Motor neuron (in vitro differentiated cells): ENCODE measurements at regions not wholly inside any gene's neighbourhood (a gene's known extent, or its start where the extent isn't known, plus 50 kb on each side); places are given as distances from the start of the nearest gene placed in this dataset.

ENCODE experiments used
- ATAC-seq, 8 experiments: fragments of 200-7000 bp; cut with Tn5 transposase; replicated peaks in 6 of 8; 2 replicates each; pipeline ENCODE4 v1.8.0; 2021; ENCODE audit warnings: mild to moderate bottlenecking in 8 of 8, moderate library complexity in 8 of 8
- H3K27ac ChIP-seq, 2 donors: fragments of 250-450 bp; sonication (Bioruptor Pico); 2 replicates each; pipeline ENCODE4 v1.9.0; 2021; ENCODE audit warnings: antibody characterized with exemption in 2 of 2, mild to moderate bottlenecking in 2 of 2, moderate library complexity in 1 of 2
- H3K4me1 ChIP-seq, 2 donors: fragments of 250-450 bp; sonication (Bioruptor Pico); replicated peaks in 1 of 2; 2 replicates each; pipeline ENCODE4 v1.6.1; 2021; ENCODE audit warnings: antibody characterized with exemption in 2 of 2, mild to moderate bottlenecking in 2 of 2, moderate library complexity in 1 of 2
- H3K4me3 ChIP-seq, 5 donors: fragments of 250-450 bp; sonication (Bioruptor Pico); 2 replicates each; pipeline ENCODE4 v1.9.0; 2021; ENCODE audit warnings: antibody characterized with exemption in 5 of 5, mild to moderate bottlenecking in 5 of 5, moderate library complexity in 4 of 5
- WGBS, 10 experiments: fragments of 450-650 bp; shearing (Covaris generic); methylation state at CpG; one replicate each; pipeline ENCODE4 v1.0.0; 2022; 5-methylcytosine and 5-hydroxymethylcytosine counted together
- in situ Hi-C, 9 experiments: fragments of 400-800 bp; cut with MboI; loops; one replicate each; pipeline ENCODE4 v1.15.0; 2021; ENCODE audit warnings: low sequenced_read_pairs in 9 of 9, low pct_unique_long_range_greater_than_20kb in 2 of 9; ENCODE audit not compliant: unreplicated experiment in 9 of 9

DNA sequence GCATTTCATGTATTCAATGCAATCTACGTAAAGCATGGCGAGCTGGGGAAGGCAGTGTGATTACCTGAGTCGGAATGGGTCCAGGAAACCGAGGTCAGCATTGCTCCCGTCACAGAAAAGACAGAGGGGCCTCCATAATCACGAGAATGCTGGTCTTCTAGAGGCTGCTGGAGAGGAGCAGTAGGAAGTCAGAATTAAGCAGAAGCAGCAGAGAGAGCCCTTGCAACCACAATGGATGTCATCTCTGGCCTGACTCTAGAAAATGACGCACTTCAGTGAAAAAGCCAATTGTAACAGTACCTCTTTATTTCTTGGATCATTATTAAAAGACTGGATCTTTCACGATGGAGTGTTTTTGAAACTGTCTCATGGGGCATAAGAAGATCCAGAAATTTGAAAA lies 69.5 kb upstream of the FOXN3 start:
- Histone ChIP-seq H3K27ac (no peak overlapping the region), H3K4me1 (peaks cover 15 to 19% of the 10 kb centered on the region in 2 donors), H3K4me3 (no peak overlapping the region)
- WGBS, 10 experiments: 75 to 100% (median 89%) methylated on average over 1 to 8 of the region's 8 CpGs; no CpG with 5 or more reads in 2 of the 10 experiments
- ATAC-seq: no peak
- in situ Hi-C loops: no loop called here

DNA sequence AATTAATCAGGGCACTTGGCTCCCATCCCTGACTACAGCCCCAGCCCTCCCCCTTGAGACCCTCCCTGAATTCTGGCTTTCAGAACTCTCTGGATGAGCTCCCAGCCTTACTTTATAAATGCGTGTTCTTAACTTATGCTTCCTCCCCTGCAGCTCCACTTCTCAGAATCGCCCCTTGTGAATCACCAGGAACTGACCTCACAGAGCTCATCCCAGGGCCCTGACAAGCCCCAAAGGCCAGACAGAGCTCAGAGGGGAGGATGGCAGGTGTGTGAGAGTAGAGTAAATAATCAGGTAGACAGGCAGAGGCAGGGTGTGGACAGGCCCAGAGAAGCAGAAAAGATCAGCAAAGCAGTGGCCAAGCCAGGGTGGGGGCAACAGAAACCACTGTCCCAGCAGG lies 68.2 kb upstream of the FOXN3 start:
- in situ Hi-C loops: no loop called here
- no peak overlapping the region for H3K4me3 ChIP-seq
- WGBS, 10 experiments: 90 to 92% methylated on average over 2 of the region's 2 CpGs; no CpG with 5 or more reads in 8 of the 10 experiments
- peak in 3 of 8 experiments; percentile 60 to 84 (median 72) for ATAC-seq
- H3K4me1 ChIP-seq: peaks cover 11 to 16% of the 10 kb centered on the region in 2 donors
- no peak overlapping the region for H3K27ac ChIP-seq

DNA sequence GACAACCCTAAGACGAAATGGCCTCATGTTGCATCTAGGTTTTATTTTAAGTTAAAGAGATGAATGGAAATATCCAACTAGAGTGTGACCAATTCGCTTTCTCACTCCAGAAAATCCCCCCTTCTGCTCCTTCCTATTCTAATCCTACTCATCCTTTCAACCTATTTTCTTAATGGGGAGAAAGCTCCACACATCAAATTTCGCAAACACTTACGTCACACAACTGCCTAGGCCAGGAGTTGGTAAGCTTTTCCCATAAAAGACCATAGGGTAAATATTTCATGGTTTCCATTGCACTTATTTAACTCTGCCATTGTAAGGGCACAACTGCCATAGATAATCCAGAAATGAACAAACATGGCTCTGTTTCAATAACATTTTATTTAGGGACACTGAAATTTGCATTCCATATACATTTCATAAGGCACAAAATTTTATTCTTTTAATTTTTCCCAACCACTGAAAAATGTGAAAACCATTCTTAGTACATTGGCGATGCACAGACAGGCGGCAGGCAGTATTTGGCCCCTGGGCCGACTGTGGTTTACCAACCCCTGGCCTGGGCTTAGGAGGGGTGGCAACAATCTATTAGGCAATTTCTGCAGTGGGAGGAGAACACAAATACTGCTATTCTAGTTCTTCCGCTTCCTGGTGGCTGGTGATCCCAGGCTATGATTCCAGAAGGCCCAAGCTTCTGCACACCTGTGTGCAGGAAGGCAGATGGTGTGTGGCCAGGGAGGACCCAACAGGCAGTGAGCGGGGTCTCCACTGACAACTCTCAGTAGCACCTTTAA lies 67.2 kb upstream of the FOXN3 start:
- in situ Hi-C loops: no loop called here
- 79 to 100% (median 98%) methylated on average over 3 to 8 of the region's 9 CpGs; no CpG with 5 or more reads in 1 of the 10 experiments for WGBS, 10 experiments
- ATAC-seq: no peak
- Histone ChIP-seq H3K4me3 (no peak overlapping the region), H3K27ac (no peak overlapping the region), H3K4me1 (peaks cover 1 to 6% of the 10 kb centered on the region in 2 donors)

DNA sequence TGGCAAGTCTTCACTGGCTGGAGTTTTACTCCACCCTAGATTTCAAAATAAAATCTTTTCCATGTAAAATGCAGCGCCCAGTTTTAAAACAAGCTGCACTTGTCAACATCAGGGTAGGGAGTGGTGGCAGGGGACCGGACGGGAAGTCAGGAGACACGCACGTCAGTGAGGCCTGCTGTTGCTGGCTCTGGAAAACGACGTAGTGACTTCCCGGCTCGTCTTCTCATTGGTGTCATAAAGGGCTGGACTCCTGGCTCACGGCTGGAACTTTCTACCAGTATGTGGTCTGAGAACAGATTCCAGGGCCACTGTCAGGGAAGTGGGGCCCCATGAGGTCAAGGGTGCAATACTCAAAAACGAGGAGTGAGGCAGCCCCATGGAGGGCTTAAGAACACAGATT lies 64.2 kb upstream of the FOXN3 start:
- H3K27ac ChIP-seq: no peak overlapping the region
- peak in 3 of 8 experiments; percentile 37 to 70 (median 46) for ATAC-seq
- H3K4me3 ChIP-seq: no peak overlapping the region
- no peaks in the 10 kb centered on the region for H3K4me1 ChIP-seq
- in situ Hi-C loops: no loop called here
- WGBS, 10 experiments: 33 to 88% (median 77%) methylated on average over 3 to 9 of the region's 11 CpGs; no CpG with 5 or more reads in 4 of the 10 experiments

DNA sequence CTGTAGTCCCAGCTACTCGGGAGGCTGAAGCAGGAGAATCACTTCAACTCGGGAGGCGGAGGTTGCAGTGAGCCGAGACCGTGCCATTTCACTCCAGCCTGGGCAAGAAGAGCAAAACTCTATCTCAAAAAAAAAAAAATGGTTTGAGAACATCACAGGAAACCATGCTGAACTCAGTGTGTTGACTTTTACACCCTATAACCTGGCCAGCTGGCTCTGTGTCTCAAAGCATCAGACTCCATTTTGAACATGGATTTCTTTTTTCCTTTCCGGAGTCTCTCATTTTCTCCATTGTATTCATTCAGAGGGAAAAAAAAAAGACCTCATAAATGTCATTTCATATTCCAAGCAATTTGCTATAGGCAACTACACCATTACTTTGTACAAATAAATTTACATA lies 63.2 kb upstream of the FOXN3 start:
- no peak overlapping the region for H3K4me3 ChIP-seq
- in situ Hi-C loops: no loop called here
- ATAC-seq: no peak
- no peaks in the 10 kb centered on the region for H3K4me1 ChIP-seq
- H3K27ac ChIP-seq: no peak overlapping the region
- WGBS, 10 experiments: 40 to 100% (median 91%) methylated on average over 1 to 6 of the region's 6 CpGs; no CpG with 5 or more reads in 3 of the 10 experiments

DNA sequence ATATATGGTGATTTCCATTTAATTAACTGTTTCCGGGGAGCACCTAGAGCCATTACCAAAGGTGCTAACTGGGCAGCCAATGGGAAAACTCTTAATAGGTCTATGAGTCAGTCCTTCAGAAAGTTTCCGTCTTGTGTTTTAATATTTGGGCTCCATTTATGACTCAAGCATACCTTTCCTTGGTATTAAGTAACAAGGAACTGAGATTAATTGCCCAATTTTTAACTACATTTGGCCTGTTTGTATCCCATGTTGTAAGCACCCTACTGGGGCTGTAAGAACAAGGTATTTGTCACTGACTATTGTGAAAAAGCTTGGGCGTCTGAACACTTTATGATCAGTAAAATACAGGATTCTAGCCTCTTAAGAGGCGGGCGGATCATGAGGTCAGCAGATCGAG lies 62.8 kb upstream of the FOXN3 start:
- no peaks in the 10 kb centered on the region for H3K4me1 ChIP-seq
- 67 to 100% (median 97%) methylated on average over 1 to 6 of the region's 6 CpGs; no CpG with 5 or more reads in 3 of the 10 experiments for WGBS, 10 experiments
- no peak overlapping the region for H3K27ac ChIP-seq
- no peak for ATAC-seq
- in situ Hi-C loops: no loop called here
- no peak overlapping the region for H3K4me3 ChIP-seq

DNA sequence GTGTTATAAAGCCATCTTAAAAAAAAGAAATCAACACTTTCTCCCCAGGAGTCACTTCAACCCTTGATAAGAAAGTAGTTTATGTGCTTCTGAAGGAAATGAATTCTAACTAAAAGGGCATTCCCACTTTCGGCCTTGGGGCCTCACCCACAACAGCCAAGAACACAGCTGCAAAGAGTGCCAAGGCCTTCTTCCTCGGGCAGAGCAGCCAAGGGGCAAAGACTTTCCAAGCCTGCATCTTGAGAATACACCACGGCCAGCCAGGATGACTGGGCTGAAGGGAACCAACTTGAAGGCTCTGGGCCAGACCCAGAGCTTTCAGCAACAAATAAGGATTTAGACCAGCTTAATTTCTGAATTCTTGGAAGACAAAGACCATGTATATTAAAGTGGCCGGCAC lies 60.4 kb upstream of the FOXN3 start:
- 25 to 93% (median 76%) methylated on average over 1 to 4 of the region's 4 CpGs for WGBS, 10 experiments
- ATAC-seq: no peak
- in situ Hi-C loops: no loop called here
- no peaks in the 10 kb centered on the region for H3K4me1 ChIP-seq
- no peak overlapping the region for H3K27ac ChIP-seq
- H3K4me3 ChIP-seq: no peak overlapping the region

DNA sequence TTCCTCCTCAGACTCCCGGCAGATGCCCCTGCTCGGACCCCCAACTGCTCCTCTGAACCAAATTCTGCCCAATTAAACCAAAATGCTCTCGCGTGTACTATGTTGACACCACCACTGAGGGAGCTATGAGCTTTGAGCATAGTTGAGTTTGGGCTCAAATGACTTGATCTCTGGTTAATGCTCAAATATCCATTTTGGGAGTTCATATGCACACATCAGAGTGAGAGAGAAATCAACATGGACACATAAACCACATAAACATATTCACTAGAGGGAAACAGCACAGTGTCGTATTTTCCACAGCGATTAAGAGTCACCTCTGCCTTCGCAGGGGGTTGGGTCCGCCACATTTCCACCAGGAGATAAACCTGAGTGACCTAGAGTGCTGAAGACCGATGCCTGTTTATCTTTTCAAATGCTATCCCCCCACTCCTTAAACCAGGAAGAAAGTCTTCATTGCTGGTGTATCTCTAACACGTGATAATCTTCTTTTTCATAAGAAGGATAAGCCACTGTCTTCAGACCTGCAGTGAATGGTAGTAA lies 59.4 kb upstream of the FOXN3 start:
- WGBS, 10 experiments: 71 to 100% (median 88%) methylated on average over 1 to 10 of the region's 10 CpGs
- no peak overlapping the region for H3K27ac ChIP-seq
- ATAC-seq: peak in 3 of 8 experiments; percentile 39 to 78 (median 67)
- no peaks in the 10 kb centered on the region for H3K4me1 ChIP-seq
- in situ Hi-C loops: no loop called here
- H3K4me3 ChIP-seq: no peak overlapping the region

DNA sequence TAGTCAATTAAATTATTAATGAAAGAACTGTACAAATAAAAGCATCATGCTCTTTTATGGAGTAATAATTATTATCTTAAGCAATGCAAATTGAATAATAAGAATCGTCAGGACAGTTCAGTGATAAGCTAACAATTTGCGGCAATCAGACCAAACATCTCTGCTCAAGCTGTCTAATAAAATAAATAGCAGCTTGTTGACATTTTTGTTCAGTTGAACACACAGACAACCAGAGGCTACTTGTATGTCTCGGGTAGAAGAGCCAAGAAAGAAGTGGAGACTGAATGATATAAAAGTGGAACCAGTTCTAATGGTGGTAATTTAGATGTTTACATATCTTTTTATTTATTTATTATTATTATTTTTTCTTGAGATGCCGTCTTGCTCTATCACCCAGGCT lies 57.4 kb upstream of the FOXN3 start:
- no peak for ATAC-seq
- no peaks in the 10 kb centered on the region for H3K4me1 ChIP-seq
- no peak overlapping the region for H3K27ac ChIP-seq
- H3K4me3 ChIP-seq: no peak overlapping the region
- in situ Hi-C loops: no loop called here
- 44 to 100% (median 91%) methylated on average over 1 to 4 of the region's 4 CpGs for WGBS, 10 experiments

DNA sequence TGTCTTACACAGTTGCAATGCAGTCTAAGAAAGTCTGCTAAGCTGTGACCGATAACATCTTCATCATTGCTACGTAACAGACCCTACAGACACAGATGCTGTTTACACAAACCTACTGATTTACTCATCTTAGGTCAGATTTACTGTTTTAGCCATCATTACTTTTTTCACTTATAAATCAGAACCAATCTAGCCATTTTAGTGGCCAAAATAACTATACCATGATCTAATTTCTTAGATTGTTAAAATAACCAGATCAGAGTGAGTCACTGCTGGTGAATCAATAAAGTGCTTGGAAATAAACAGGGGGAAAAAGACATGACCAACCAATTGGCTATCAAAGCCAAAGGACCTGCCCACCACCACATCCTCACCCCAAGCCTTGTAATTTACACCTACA lies 57.0 kb upstream of the FOXN3 start:
- WGBS, 10 experiments: 46 to 100% (median 90%) methylated on average over 1 to 2 of the region's 2 CpGs; no CpG with 5 or more reads in 2 of the 10 experiments
- peak in 1 of 8 experiments; percentile 52 for ATAC-seq
- H3K4me3 ChIP-seq: no peak overlapping the region
- in situ Hi-C loops: no loop called here
- no peaks in the 10 kb centered on the region for H3K4me1 ChIP-seq
- H3K27ac ChIP-seq: no peak overlapping the region

DNA sequence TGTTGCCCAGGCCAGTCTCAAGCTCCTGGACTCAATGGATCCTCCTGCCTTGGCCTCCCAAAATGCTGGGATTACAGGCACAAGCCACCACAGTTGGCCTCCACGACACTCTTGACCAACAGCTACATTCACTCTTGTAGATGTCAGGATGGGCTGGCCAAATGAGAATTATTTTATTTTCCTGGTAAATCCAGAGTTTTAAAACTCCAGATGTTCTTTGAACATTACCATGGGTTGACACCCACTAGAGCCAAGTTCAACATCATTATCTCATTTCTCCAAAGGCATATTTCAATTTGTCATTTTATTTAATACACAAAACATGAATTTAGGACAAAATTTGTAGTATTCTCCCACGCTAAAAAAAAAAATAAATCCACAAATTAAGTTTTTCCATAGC lies 56.5 kb upstream of the FOXN3 start:
- no peak overlapping the region for H3K4me3 ChIP-seq
- H3K4me1 ChIP-seq: no peaks in the 10 kb centered on the region
- in situ Hi-C loops: no loop called here
- H3K27ac ChIP-seq: no peak overlapping the region
- WGBS, 10 experiments: 8 to 100% (median 67%) methylated on average over 1 to 2 of the region's 2 CpGs; no CpG with 5 or more reads in 1 of the 10 experiments
- ATAC-seq: no peak

DNA sequence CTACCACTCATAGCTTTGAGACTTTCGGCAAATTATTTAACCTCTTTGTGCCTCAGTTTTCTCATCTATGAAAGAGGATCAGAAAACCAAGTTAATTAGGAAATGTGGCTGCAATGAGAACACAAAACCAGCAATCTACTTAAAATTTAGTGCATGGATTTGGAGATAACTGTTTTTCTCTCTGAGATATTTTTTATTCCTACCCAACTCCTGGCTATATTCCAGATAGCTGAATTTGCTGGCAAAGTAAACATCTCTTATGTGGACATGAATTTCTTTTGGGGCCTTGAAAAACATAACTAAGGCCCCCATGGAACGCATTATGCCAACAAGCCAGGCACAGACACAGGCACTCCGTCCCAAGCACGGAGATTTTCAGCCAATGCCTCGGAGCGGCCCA lies 53.4 kb upstream of the FOXN3 start:
- in situ Hi-C loops: no loop called here
- Histone ChIP-seq H3K27ac (no peak overlapping the region), H3K4me3 (no peak overlapping the region), H3K4me1 (no peaks in the 10 kb centered on the region)
- no peak for ATAC-seq
- 87 to 100% (median 97%) methylated on average over 1 to 6 of the region's 6 CpGs; no CpG with 5 or more reads in 2 of the 10 experiments for WGBS, 10 experiments

DNA sequence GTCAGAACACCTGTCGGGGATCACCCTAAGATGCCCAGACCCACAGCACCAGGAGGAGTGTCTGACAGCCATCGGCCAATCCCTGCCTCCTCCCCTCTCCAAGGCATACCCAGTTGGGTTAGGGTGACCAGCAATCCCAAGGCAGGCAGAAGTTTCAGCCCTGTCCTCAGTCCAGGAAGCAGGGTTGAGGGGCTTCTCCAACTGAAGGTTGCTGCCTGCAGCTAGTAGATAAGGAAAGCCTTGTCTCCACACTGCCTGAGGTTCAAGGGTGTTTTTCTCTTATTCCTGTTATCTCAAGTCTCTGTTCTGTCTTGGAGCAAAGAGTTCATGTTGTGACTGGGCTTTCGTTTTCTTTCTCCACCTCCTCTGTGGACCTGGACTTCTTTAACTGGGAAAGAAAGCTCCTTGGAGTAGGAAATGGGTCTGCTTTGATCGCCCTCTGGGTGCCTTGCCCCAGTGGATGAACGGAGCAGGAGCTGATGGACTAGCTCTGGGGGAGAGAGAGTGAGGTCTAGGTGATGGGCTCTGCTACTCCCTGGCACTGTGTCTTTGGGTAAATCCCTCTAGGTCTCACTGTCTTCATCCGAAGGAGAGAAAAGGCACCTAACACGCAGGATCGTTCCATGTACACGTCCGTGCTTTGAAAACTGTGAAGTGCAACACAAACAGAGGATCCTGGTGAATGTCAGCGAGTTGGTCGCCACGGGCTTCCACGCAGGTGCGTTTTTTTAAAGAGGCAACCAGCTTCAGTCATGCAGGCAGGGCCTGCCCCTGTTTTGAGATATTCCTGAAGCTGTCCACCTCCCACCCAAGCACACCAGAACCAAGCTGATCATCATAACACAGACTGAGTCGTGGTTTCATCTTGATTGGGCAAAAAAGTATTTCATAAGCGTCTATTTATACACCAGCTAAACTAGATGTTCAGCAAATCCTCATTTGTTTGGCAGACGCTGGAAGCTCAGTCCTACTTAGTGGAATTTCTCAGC lies 52.5 kb upstream of the FOXN3 start:
- in situ Hi-C loops: no loop called here
- ATAC-seq: no peak
- WGBS, 10 experiments: 49 to 94% (median 86%) methylated on average over 1 to 11 of the region's 18 CpGs; no CpG with 5 or more reads in 1 of the 10 experiments
- no peak overlapping the region for H3K4me3 ChIP-seq
- no peak overlapping the region for H3K27ac ChIP-seq
- no peaks in the 10 kb centered on the region for H3K4me1 ChIP-seq
